ENCODE measurements at regions not wholly inside any gene's neighbourhood (a gene's known extent, or its start where the extent isn't known, plus 50 kb on each side); places are given as distances from the start of the nearest gene placed in this dataset.
A peak's percentile ranks its signal among the peaks of the same experiment; 100 is the strongest.

- peak; percentile 41; the same call in 1 of the 2 replicates for TF ChIP-seq MZF1 (tag by site-specific recombination; IDR thresholded peaks at IDR 0.05; ENCODE audit: borderline replicate concordance)
- TF ChIP-seq PRDM6 (tag by site-specific recombination; IDR thresholded peaks at IDR 0.05): peak; percentile 62
- no peak for TF ChIP-seq ELK4 (IDR thresholded peaks at IDR 0.05; ENCODE audit: borderline replicate concordance, low read depth, low read length)
- TF ChIP-seq SCRT1 (tag by site-specific recombination; IDR thresholded peaks at IDR 0.05; ENCODE audit: borderline replicate concordance): no peak
- TF ChIP-seq ZNF175 (tag by site-specific recombination; IDR thresholded peaks at IDR 0.05): no peak
- TF ChIP-seq ZBTB8A (tag by site-specific recombination; IDR thresholded peaks at IDR 0.05): no peak
- no peak for TF ChIP-seq HOXA7 (CRISPR knock-in tag; IDR thresholded peaks at IDR 0.05; ENCODE audit: borderline replicate concordance)
- TF ChIP-seq ZNF473 (tag by site-specific recombination; IDR thresholded peaks at IDR 0.05): no peak
- TF ChIP-seq ZSCAN30 (tag by site-specific recombination; IDR thresholded peaks at IDR 0.05): no peak
- no peak for TF ChIP-seq ZNF274 (IDR thresholded peaks at IDR 0.05; ENCODE audit: low read length)
- TF ChIP-seq ZNF274 (tag by site-specific recombination; IDR thresholded peaks at IDR 0.05; ENCODE audit: borderline replicate concordance): no peak
- no peak for TF ChIP-seq ZNF350 (tag by site-specific recombination; IDR thresholded peaks at IDR 0.05)
- no peak for TF ChIP-seq ZNF37A (tag by site-specific recombination; IDR thresholded peaks at IDR 0.05)
- TF ChIP-seq ZFHX2 (tag by site-specific recombination; conservative IDR thresholded peaks at IDR 0.05): no peak
- TF ChIP-seq ZNF121 (tag by site-specific recombination; IDR thresholded peaks at IDR 0.05): no peak
- TF ChIP-seq AEBP2 (tag by site-specific recombination; IDR thresholded peaks at IDR 0.05; ENCODE audit: borderline replicate concordance): no peak
- TF ChIP-seq BCL11A (tag by site-specific recombination; IDR thresholded peaks at IDR 0.05; ENCODE audit: low read depth): no peak
- TF ChIP-seq ZNF19 (tag by site-specific recombination; IDR thresholded peaks at IDR 0.05; ENCODE audit: low read depth): no peak
- TF ChIP-seq ZBTB44 (tag by site-specific recombination; IDR thresholded peaks at IDR 0.05): 0 out of 2 replicates have a peak, but pooled peaks have one; percentile 21
- TF ChIP-seq SP7 (tag by site-specific recombination; IDR thresholded peaks at IDR 0.05): no peak
- no peak for TF ChIP-seq ZNF510 (tag by site-specific recombination; IDR thresholded peaks at IDR 0.05; ENCODE audit: insufficient replicate concordance)
- TF ChIP-seq ZNF148 (tag by site-specific recombination; IDR thresholded peaks at IDR 0.05; ENCODE audit: borderline replicate concordance): no peak
- TF ChIP-seq KLF17 (tag by site-specific recombination; IDR thresholded peaks at IDR 0.05): no peak
- no peak for TF ChIP-seq ZNF76 (tag by site-specific recombination; IDR thresholded peaks at IDR 0.05; ENCODE audit: borderline replicate concordance, low read depth)
- TF ChIP-seq ZNF155 (tag by site-specific recombination; IDR thresholded peaks at IDR 0.05): no peak
- no peak for TF ChIP-seq ZNF626 (tag by site-specific recombination; IDR thresholded peaks at IDR 0.05)
- no peak for TF ChIP-seq ZNF280C (tag by site-specific recombination; IDR thresholded peaks at IDR 0.05)
Measured at GRCh38 chr9:82538634-82539033, 524.3 kb downstream of the RASEF start (continued).
